ENCODE measurements at regions not wholly inside any gene's neighbourhood (a gene's known extent, or its start where the extent isn't known, plus 50 kb on each side); places are given as distances from the start of the nearest gene placed in this dataset.

DNA sequence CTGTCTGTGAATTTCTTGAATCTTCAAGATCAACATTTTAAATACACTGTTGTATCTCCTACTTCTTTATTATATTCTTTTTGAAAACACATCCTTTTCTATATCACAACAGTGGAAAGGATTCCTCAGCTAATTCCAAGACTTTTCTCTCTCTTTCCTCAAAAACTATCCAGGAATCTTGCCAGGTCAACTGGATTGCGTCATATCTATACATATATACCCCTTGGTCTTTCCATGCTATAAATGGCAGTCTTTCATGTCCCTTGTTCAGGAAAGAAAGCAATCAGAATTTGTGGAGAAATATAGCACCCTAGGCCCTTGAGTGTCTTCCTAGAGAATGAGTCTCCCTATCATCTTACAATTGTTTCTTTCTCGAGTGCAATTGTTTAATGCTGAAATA, 149.0 kb downstream of the KCNA5 start:
- TF ChIP-seq, protein P1, sequence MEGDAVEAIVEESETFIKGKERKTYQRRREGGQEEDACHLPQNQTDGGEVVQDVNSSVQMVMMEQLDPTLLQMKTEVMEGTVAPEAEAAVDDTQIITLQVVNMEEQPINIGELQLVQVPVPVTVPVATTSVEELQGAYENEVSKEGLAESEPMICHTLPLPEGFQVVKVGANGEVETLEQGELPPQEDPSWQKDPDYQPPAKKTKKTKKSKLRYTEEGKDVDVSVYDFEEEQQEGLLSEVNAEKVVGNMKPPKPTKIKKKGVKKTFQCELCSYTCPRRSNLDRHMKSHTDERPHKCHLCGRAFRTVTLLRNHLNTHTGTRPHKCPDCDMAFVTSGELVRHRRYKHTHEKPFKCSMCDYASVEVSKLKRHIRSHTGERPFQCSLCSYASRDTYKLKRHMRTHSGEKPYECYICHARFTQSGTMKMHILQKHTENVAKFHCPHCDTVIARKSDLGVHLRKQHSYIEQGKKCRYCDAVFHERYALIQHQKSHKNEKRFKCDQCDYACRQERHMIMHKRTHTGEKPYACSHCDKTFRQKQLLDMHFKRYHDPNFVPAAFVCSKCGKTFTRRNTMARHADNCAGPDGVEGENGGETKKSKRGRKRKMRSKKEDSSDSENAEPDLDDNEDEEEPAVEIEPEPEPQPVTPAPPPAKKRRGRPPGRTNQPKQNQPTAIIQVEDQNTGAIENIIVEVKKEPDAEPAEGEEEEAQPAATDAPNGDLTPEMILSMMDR (IDR thresholded peaks at IDR 0.05): no peak
- TF ChIP-seq POLR2A (IDR thresholded peaks at IDR 0.05): no peak

All from lower leg skin (tissue), 3 donors.